ENCODE measurements at regions not wholly inside any gene's neighbourhood (a gene's known extent, or its start where the extent isn't known, plus 50 kb on each side); places are given as distances from the start of the nearest gene placed in this dataset.

- H3K4me3 ChIP-seq (ENCODE audit: low read depth, low read length): no peak overlapping the region
These were observed 212.5 kb upstream of the GULP1 start for GRCh38 chr2:188079196-188079595.

GRCh38 chr2:188085421-188085820, 206.3 kb upstream of the GULP1 start:
- Histone ChIP-seq H3K9ac (ENCODE audit: low read depth, low read length) (no peak overlapping the region), H3K27me3 (ENCODE audit: control insufficient read depth, insufficient read depth, low read length) (no peaks in the 10 kb centered on the region), H3K9me3 (ENCODE audit: control insufficient read depth, insufficient read depth, low read length) (no peaks in the 10 kb centered on the region), H3K4me1 (ENCODE audit: control insufficient read depth, insufficient read depth, low read length) (no peaks in the 10 kb centered on the region), H3K4me3 (ENCODE audit: low read depth, low read length) (no peak overlapping the region), H3K36me3 (ENCODE audit: control insufficient read depth, insufficient read depth, low read length) (no peaks in the 10 kb centered on the region)

More at GRCh38 chr2:188079196-188079595, 212.5 kb upstream of the GULP1 start:
- no peaks in the 10 kb centered on the region for H3K36me3 ChIP-seq (ENCODE audit: control insufficient read depth, insufficient read depth, low read length)
- no peaks in the 10 kb centered on the region for H3K27me3 ChIP-seq (ENCODE audit: control insufficient read depth, insufficient read depth, low read length)
- H3K4me1 ChIP-seq (ENCODE audit: control insufficient read depth, insufficient read depth, low read length): no peaks in the 10 kb centered on the region
- H3K9ac ChIP-seq (ENCODE audit: low read depth, low read length): no peak overlapping the region
- H3K9me3 ChIP-seq (ENCODE audit: control insufficient read depth, insufficient read depth, low read length): no peaks in the 10 kb centered on the region

- H3K4me3 ChIP-seq (ENCODE audit: low read depth, low read length): no peak overlapping the region
- H3K9ac ChIP-seq (ENCODE audit: low read depth, low read length): no peak overlapping the region
- no peaks in the 10 kb centered on the region for H3K4me1 ChIP-seq (ENCODE audit: control insufficient read depth, insufficient read depth, low read length)
- H3K27me3 ChIP-seq (ENCODE audit: control insufficient read depth, insufficient read depth, low read length): no peaks in the 10 kb centered on the region
- no peaks in the 10 kb centered on the region for H3K9me3 ChIP-seq (ENCODE audit: control insufficient read depth, insufficient read depth, low read length)
- no peaks in the 10 kb centered on the region for H3K36me3 ChIP-seq (ENCODE audit: control insufficient read depth, insufficient read depth, low read length)
These were observed 201.8 kb upstream of the GULP1 start for GRCh38 chr2:188089901-188090300.

- Histone ChIP-seq H3K4me1 (ENCODE audit: control insufficient read depth, insufficient read depth, low read length) (no peaks in the 10 kb centered on the region), H3K9me3 (ENCODE audit: control insufficient read depth, insufficient read depth, low read length) (no peaks in the 10 kb centered on the region), H3K9ac (ENCODE audit: low read depth, low read length) (no peak overlapping the region), H3K4me3 (ENCODE audit: low read depth, low read length) (no peak overlapping the region), H3K27me3 (ENCODE audit: control insufficient read depth, insufficient read depth, low read length) (no peaks in the 10 kb centered on the region), H3K36me3 (ENCODE audit: control insufficient read depth, insufficient read depth, low read length) (no peaks in the 10 kb centered on the region)
These were observed 200.5 kb upstream of the GULP1 start for GRCh38 chr2:188091220-188091619.

- H3K27me3 ChIP-seq (ENCODE audit: control insufficient read depth, insufficient read depth, low read length): no peaks in the 10 kb centered on the region
- no peaks in the 10 kb centered on the region for H3K36me3 ChIP-seq (ENCODE audit: control insufficient read depth, insufficient read depth, low read length)
- H3K4me3 ChIP-seq (ENCODE audit: low read depth, low read length): no peak overlapping the region
- no peaks in the 10 kb centered on the region for H3K4me1 ChIP-seq (ENCODE audit: control insufficient read depth, insufficient read depth, low read length)
- H3K9ac ChIP-seq (ENCODE audit: low read depth, low read length): no peak overlapping the region
- no peaks in the 10 kb centered on the region for H3K9me3 ChIP-seq (ENCODE audit: control insufficient read depth, insufficient read depth, low read length)
These were observed 198.9 kb upstream of the GULP1 start for GRCh38 chr2:188092734-188093133.

- Histone ChIP-seq H3K9me3 (ENCODE audit: control insufficient read depth, insufficient read depth, low read length) (no peaks in the 10 kb centered on the region), H3K27me3 (ENCODE audit: control insufficient read depth, insufficient read depth, low read length) (no peaks in the 10 kb centered on the region), H3K9ac (ENCODE audit: low read depth, low read length) (no peak overlapping the region), H3K36me3 (ENCODE audit: control insufficient read depth, insufficient read depth, low read length) (no peaks in the 10 kb centered on the region), H3K4me3 (ENCODE audit: low read depth, low read length) (no peak overlapping the region), H3K4me1 (ENCODE audit: control insufficient read depth, insufficient read depth, low read length) (no peaks in the 10 kb centered on the region)
These were observed 194.8 kb upstream of the GULP1 start for GRCh38 chr2:188096910-188097309.

- no peak overlapping the region for H3K9ac ChIP-seq (ENCODE audit: low read depth, low read length)
These were observed 188.8 kb upstream of the GULP1 start for GRCh38 chr2:188102881-188103280.

GRCh38 chr2:188114014-188114413, 177.7 kb upstream of the GULP1 start:
- no peak overlapping the region for H3K9ac ChIP-seq (ENCODE audit: low read depth, low read length)
- H3K4me3 ChIP-seq (ENCODE audit: low read depth, low read length): no peak overlapping the region
- no peaks in the 10 kb centered on the region for H3K27me3 ChIP-seq (ENCODE audit: control insufficient read depth, insufficient read depth, low read length)
- no peaks in the 10 kb centered on the region for H3K9me3 ChIP-seq (ENCODE audit: control insufficient read depth, insufficient read depth, low read length)
- no peaks in the 10 kb centered on the region for H3K4me1 ChIP-seq (ENCODE audit: control insufficient read depth, insufficient read depth, low read length)
- no peaks in the 10 kb centered on the region for H3K36me3 ChIP-seq (ENCODE audit: control insufficient read depth, insufficient read depth, low read length)

More at GRCh38 chr2:188102881-188103280, 188.8 kb upstream of the GULP1 start:
- H3K4me3 ChIP-seq (ENCODE audit: low read depth, low read length): no peak overlapping the region
- H3K4me1 ChIP-seq (ENCODE audit: control insufficient read depth, insufficient read depth, low read length): no peaks in the 10 kb centered on the region
- H3K27me3 ChIP-seq (ENCODE audit: control insufficient read depth, insufficient read depth, low read length): no peaks in the 10 kb centered on the region
- no peaks in the 10 kb centered on the region for H3K36me3 ChIP-seq (ENCODE audit: control insufficient read depth, insufficient read depth, low read length)
- H3K9me3 ChIP-seq (ENCODE audit: control insufficient read depth, insufficient read depth, low read length): no peaks in the 10 kb centered on the region

GRCh38 chr2:188117706-188118105, 174.0 kb upstream of the GULP1 start:
- no peaks in the 10 kb centered on the region for H3K4me1 ChIP-seq (ENCODE audit: control insufficient read depth, insufficient read depth, low read length)
- H3K4me3 ChIP-seq (ENCODE audit: low read depth, low read length): no peak overlapping the region
- H3K9ac ChIP-seq (ENCODE audit: low read depth, low read length): no peak overlapping the region
- H3K36me3 ChIP-seq (ENCODE audit: control insufficient read depth, insufficient read depth, low read length): no peaks in the 10 kb centered on the region
- no peaks in the 10 kb centered on the region for H3K27me3 ChIP-seq (ENCODE audit: control insufficient read depth, insufficient read depth, low read length)
- H3K9me3 ChIP-seq (ENCODE audit: control insufficient read depth, insufficient read depth, low read length): no peaks in the 10 kb centered on the region

- Histone ChIP-seq H3K4me3 (ENCODE audit: low read depth, low read length) (no peak overlapping the region), H3K36me3 (ENCODE audit: control insufficient read depth, insufficient read depth, low read length) (no peaks in the 10 kb centered on the region), H3K4me1 (ENCODE audit: control insufficient read depth, insufficient read depth, low read length) (no peaks in the 10 kb centered on the region), H3K27me3 (ENCODE audit: control insufficient read depth, insufficient read depth, low read length) (no peaks in the 10 kb centered on the region), H3K9ac (ENCODE audit: low read depth, low read length) (no peak overlapping the region), H3K9me3 (ENCODE audit: control insufficient read depth, insufficient read depth, low read length) (no peaks in the 10 kb centered on the region)
These were observed 173.2 kb upstream of the GULP1 start for GRCh38 chr2:188118431-188118830.

- Histone ChIP-seq H3K27me3 (ENCODE audit: control insufficient read depth, insufficient read depth, low read length) (no peaks in the 10 kb centered on the region), H3K36me3 (ENCODE audit: control insufficient read depth, insufficient read depth, low read length) (no peaks in the 10 kb centered on the region), H3K9me3 (ENCODE audit: control insufficient read depth, insufficient read depth, low read length) (no peaks in the 10 kb centered on the region), H3K4me3 (ENCODE audit: low read depth, low read length) (no peak overlapping the region), H3K9ac (ENCODE audit: low read depth, low read length) (no peak overlapping the region), H3K4me1 (ENCODE audit: control insufficient read depth, insufficient read depth, low read length) (no peaks in the 10 kb centered on the region)
These were observed 172.4 kb upstream of the GULP1 start for GRCh38 chr2:188119112-188119838.

GRCh38 chr2:188122985-188123384, 168.7 kb upstream of the GULP1 start:
- Histone ChIP-seq H3K9me3 (ENCODE audit: control insufficient read depth, insufficient read depth, low read length) (no peaks in the 10 kb centered on the region), H3K27me3 (ENCODE audit: control insufficient read depth, insufficient read depth, low read length) (no peaks in the 10 kb centered on the region), H3K9ac (ENCODE audit: low read depth, low read length) (no peak overlapping the region), H3K36me3 (ENCODE audit: control insufficient read depth, insufficient read depth, low read length) (no peaks in the 10 kb centered on the region), H3K4me1 (ENCODE audit: control insufficient read depth, insufficient read depth, low read length) (no peaks in the 10 kb centered on the region), H3K4me3 (ENCODE audit: low read depth, low read length) (no peak overlapping the region)
